ENCODE measurements at regions not wholly inside any gene's neighbourhood (a gene's known extent, or its start where the extent isn't known, plus 50 kb on each side); places are given as distances from the start of the nearest gene placed in this dataset.

DNA sequence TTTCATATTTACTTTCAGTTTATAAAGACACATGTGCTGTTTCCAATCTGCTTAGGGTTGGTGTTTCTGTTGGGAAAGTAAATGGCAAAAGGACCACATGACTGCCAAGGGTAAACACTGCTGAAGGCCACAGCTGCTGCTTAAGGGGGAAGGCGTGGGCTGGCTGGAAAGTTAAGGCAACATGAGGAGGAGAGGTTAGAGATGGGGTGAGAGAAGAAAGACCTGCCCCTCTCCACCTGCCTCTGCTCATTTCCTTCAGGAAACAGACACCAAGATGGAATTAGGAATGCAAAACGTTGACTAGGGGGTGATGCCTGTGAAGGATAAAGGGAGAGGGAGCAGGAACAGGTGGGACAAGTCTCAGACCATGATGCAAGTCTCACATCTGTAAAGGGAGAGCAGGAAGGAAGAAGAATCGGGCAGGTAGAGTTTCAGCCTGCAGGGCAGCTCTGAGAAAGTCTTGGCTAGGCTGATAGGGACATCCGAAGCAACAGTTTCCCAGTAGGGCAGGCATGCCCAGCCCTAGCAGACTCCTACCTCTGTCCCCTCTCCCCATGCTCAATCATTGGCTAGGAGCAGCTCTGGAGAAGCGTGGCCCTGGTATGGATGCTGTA is 86.0 kb downstream of the CDC42EP3 start:
- H3K36me3 Mint-ChIP-seq (ENCODE audit: low read depth) = peaks cover 2% of the 10 kb centered on the region
- H3K27ac Mint-ChIP-seq = peak overlapping the region; percentile 53
- no peaks in the 10 kb centered on the region for H3K9me3 Mint-ChIP-seq
- H3K4me1 Mint-ChIP-seq (ENCODE audit: low read depth) = peaks cover 90% of the 10 kb centered on the region
- no peaks in the 10 kb centered on the region for H3K27me3 Mint-ChIP-seq (ENCODE audit: insufficient read depth)
- DNase-seq = no peak
- TF ChIP-seq, protein P1, sequence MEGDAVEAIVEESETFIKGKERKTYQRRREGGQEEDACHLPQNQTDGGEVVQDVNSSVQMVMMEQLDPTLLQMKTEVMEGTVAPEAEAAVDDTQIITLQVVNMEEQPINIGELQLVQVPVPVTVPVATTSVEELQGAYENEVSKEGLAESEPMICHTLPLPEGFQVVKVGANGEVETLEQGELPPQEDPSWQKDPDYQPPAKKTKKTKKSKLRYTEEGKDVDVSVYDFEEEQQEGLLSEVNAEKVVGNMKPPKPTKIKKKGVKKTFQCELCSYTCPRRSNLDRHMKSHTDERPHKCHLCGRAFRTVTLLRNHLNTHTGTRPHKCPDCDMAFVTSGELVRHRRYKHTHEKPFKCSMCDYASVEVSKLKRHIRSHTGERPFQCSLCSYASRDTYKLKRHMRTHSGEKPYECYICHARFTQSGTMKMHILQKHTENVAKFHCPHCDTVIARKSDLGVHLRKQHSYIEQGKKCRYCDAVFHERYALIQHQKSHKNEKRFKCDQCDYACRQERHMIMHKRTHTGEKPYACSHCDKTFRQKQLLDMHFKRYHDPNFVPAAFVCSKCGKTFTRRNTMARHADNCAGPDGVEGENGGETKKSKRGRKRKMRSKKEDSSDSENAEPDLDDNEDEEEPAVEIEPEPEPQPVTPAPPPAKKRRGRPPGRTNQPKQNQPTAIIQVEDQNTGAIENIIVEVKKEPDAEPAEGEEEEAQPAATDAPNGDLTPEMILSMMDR (IDR thresholded peaks at IDR 0.05) = no peak
- H3K4me3 Mint-ChIP-seq = peak overlapping the region; percentile 31

GRCh38 chr2:37585982-37586621 is 85.3 kb downstream of the CDC42EP3 start:
- TF ChIP-seq, protein P1 (IDR thresholded peaks at IDR 0.05) = no peak
- no peaks in the 10 kb centered on the region for H3K36me3 Mint-ChIP-seq (ENCODE audit: low read depth)
- no peaks in the 10 kb centered on the region for H3K9me3 Mint-ChIP-seq
- no peaks in the 10 kb centered on the region for H3K27me3 Mint-ChIP-seq (ENCODE audit: insufficient read depth)
- peaks cover 97% of the 10 kb centered on the region for H3K4me1 Mint-ChIP-seq (ENCODE audit: low read depth)
- DNase-seq = peak; percentile 93
- H3K27ac Mint-ChIP-seq = peak overlapping the region; percentile 53
- peak overlapping the region; percentile 55 for H3K4me3 Mint-ChIP-seq

- no peak for DNase-seq
- H3K27ac Mint-ChIP-seq = peak overlapping the region; percentile 53
- no peaks in the 10 kb centered on the region for H3K36me3 Mint-ChIP-seq (ENCODE audit: low read depth)
- H3K4me1 Mint-ChIP-seq (ENCODE audit: low read depth) = peaks cover 99% of the 10 kb centered on the region
- H3K27me3 Mint-ChIP-seq (ENCODE audit: insufficient read depth) = no peaks in the 10 kb centered on the region
- TF ChIP-seq, protein P1 (IDR thresholded peaks at IDR 0.05) = no peak
- H3K4me3 Mint-ChIP-seq = peak overlapping the region; percentile 55
- no peaks in the 10 kb centered on the region for H3K9me3 Mint-ChIP-seq
Observed at GRCh38 chr2:37586663-37587317, 84.7 kb downstream of the CDC42EP3 start.

DNA sequence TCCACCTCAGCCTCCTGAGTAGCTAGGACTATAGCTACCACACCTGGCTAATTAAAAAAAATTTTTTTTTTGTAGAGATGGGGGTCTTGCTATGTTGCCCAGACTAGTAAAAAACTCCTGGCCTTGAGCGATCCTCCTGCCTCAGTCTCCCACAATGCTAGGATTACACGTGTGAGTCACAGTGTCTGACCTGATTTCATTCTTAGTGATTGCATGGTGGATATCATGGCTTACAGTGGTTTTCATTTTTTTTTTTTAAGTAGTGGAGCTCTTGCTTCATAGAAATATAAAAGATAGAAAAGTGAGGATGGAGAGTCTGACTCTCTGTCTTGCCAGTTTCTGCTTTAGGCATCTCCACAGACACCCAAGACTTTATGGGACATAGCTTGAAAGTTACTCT is 83.6 kb downstream of the CDC42EP3 start:
- H3K36me3 Mint-ChIP-seq (ENCODE audit: low read depth) = no peaks in the 10 kb centered on the region
- DNase-seq = no peak
- no peaks in the 10 kb centered on the region for H3K9me3 Mint-ChIP-seq
- TF ChIP-seq, protein P1 (IDR thresholded peaks at IDR 0.05) = no peak
- no peak overlapping the region for H3K4me3 Mint-ChIP-seq
- peaks cover 92% of the 10 kb centered on the region for H3K4me1 Mint-ChIP-seq (ENCODE audit: low read depth)
- no peak overlapping the region for H3K27ac Mint-ChIP-seq
- no peaks in the 10 kb centered on the region for H3K27me3 Mint-ChIP-seq (ENCODE audit: insufficient read depth)

DNA sequence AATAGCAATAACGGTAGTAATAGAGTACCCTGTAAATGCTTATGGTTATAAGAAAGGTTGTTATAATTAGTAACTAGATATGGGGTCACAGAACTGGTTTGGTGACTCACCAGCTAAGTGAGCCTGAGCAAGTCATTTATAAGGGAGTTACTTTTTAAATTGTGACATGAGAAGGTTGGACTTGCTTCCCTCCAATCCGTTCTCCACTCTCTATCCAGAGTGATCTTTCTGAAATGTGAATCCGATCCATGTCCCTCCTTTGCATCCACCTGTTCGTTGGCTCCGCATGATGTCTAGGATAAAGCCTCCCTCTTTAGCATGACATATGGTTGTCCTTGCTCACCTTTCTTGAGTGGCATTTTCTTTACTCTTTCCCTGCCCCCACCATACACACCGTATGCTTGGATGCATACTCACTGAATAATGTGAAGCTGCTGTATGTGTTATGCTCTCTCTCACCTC is 83.1 kb downstream of the CDC42EP3 start:
- Mint-ChIP-seq H3K4me1 (ENCODE audit: low read depth) (peaks cover 87% of the 10 kb centered on the region), H3K27ac (peak overlapping the region; percentile 75), H3K4me3 (peak overlapping the region; percentile 6; the same call in 1 of the 2 replicates)

More for the DNA sequence above, 83.1 kb downstream of the CDC42EP3 start:
- no peaks in the 10 kb centered on the region for H3K36me3 Mint-ChIP-seq (ENCODE audit: low read depth)
- TF ChIP-seq, protein P1 (IDR thresholded peaks at IDR 0.05) = no peak
- no peak for DNase-seq
- H3K9me3 Mint-ChIP-seq = no peaks in the 10 kb centered on the region; the same call in 1 of the 2 replicates
- H3K27me3 Mint-ChIP-seq (ENCODE audit: insufficient read depth) = no peaks in the 10 kb centered on the region
